ENCODE measurements at regions not wholly inside any gene's neighbourhood (a gene's known extent, or its start where the extent isn't known, plus 50 kb on each side); places are given as distances from the start of the nearest gene placed in this dataset.

GRCh38 chr2:16351137-16351536 lies 314.5 kb downstream of the CYRIA start (continued):
- TF ChIP-seq SMC3 (IDR thresholded peaks at IDR 0.05; ENCODE audit: low read depth, low read length) (no peak), GABPA (IDR thresholded peaks at IDR 0.05; ENCODE audit: low read depth) (no peak), RCOR1 (IDR thresholded peaks at IDR 0.05; ENCODE audit: low read length) (no peak), RAD21 (IDR thresholded peaks at IDR 0.05; ENCODE audit: low read length) (no peak), ZBTB33 (IDR thresholded peaks at IDR 0.05; ENCODE audit: borderline replicate concordance, low read depth) (no peak), MXI1 (IDR thresholded peaks at IDR 0.05; ENCODE audit: low read depth, low read length) (no peak), USF1 (IDR thresholded peaks at IDR 0.05; ENCODE audit: borderline replicate concordance, low read depth) (no peak)

- H3K27me3 ChIP-seq (ENCODE audit: insufficient read depth): no peaks in the 10 kb centered on the region
- POLR2A ChIA-PET: no interaction called here
- no peak overlapping the region for H3K4me3 ChIP-seq (ENCODE audit: low read depth in 2 of 2, low read length in 1 of 2)
- no peak overlapping the region for H3K9ac ChIP-seq
- no peak overlapping the region for H2AFZ ChIP-seq (ENCODE audit: low read depth)
- 10% methylated on average over 3 of the region's 3 CpGs for WGBS (ENCODE audit: low lambda C conversion rate)
- no peaks in the 10 kb centered on the region for H3F3A ChIP-seq (replicated peaks; ENCODE audit: insufficient read depth)
- H3K36me3 ChIP-seq (replicated peaks in 1 of 2; ENCODE audit: control insufficient read depth in 1 of 2, insufficient read depth in 2 of 2, low read length in 1 of 2): no peaks in the 10 kb centered on the region
- TF ChIP-seq YY1 (IDR thresholded peaks at IDR 0.05; ENCODE audit: low read depth): no peak
- no peak for TF ChIP-seq SIN3A (IDR thresholded peaks at IDR 0.05; ENCODE audit: borderline replicate concordance, low read depth, low read length)
- no peak for TF ChIP-seq FOSL2 (IDR thresholded peaks at IDR 0.05; ENCODE audit: borderline replicate concordance, low read depth)
- TF ChIP-seq USF1 (IDR thresholded peaks at IDR 0.05; ENCODE audit: borderline replicate concordance, low read depth): no peak
- no peak for TF ChIP-seq EZH2phosphoT487 (IDR thresholded peaks at IDR 0.05; ENCODE audit: borderline replicate concordance, low read depth)
- no peak for TF ChIP-seq RXRA (IDR thresholded peaks at IDR 0.05; ENCODE audit: borderline replicate concordance, low read depth)
- no peak for TF ChIP-seq GATA2 (CRISPR knock-in tag; IDR thresholded peaks at IDR 0.05)
- TF ChIP-seq EP300 (IDR thresholded peaks at IDR 0.05; ENCODE audit: borderline replicate concordance in 1 of 2, low read depth in 1 of 2, low read length in 1 of 2): no peak
- TF ChIP-seq JUND (IDR thresholded peaks at IDR 0.05): no peak
- no peak for TF ChIP-seq USF2 (IDR thresholded peaks at IDR 0.05; ENCODE audit: borderline replicate concordance, low read depth, low read length)
- TF ChIP-seq PBX3 (IDR thresholded peaks at IDR 0.05): no peak
- no peak for TF ChIP-seq SMC3 (IDR thresholded peaks at IDR 0.05; ENCODE audit: low read depth, low read length)
- TF ChIP-seq NFIC (IDR thresholded peaks at IDR 0.05; ENCODE audit: borderline replicate concordance): no peak
- TF ChIP-seq GABPA (IDR thresholded peaks at IDR 0.05; ENCODE audit: low read depth): no peak
- no peaks in the 10 kb centered on the region; the same call in 1 of the 2 replicates for H3K9me2 ChIP-seq
- no peaks in the 10 kb centered on the region for H4K20me1 ChIP-seq (ENCODE audit: insufficient read depth)
- no peak overlapping the region for H3K4me2 ChIP-seq
- no peaks in the 10 kb centered on the region; the same call in 1 of the 2 replicates for H3K9me3 ChIP-seq
- H3K4me1 ChIP-seq (ENCODE audit: control insufficient read depth in 1 of 2, insufficient read depth in 2 of 2, low read depth in 1 of 2, low read length in 1 of 2): no peaks in the 10 kb centered on the region
- H3K27ac ChIP-seq (ENCODE audit: low read depth in 2 of 2, low read length in 1 of 2): no peak overlapping the region
- no peaks in the 10 kb centered on the region for H3K79me2 ChIP-seq (ENCODE audit: insufficient read depth)
- CTCF ChIA-PET: interaction anchor here (0.9 to 1.5 kb wide), 2 partner anchors 16 to 87 kb away, joined by 3 to 4 read pairs; no protein-coding TSS in a partner anchor
- DNase-seq: no peak
These were observed 315.4 kb downstream of the CYRIA start for GRCh38 chr2:16350211-16350610.
